ENCODE measurements at regions not wholly inside any gene's neighbourhood (a gene's known extent, or its start where the extent isn't known, plus 50 kb on each side); places are given as distances from the start of the nearest gene placed in this dataset.

GRCh38 chr3:27827041-27827440 lies 104.9 kb upstream of the EOMES start:
- H3K4me1 Mint-ChIP-seq (ENCODE audit: low read depth): peaks cover 9% of the 10 kb centered on the region
- peaks cover 1% of the 10 kb centered on the region for H3K9me3 Mint-ChIP-seq
- DNase-seq (no peak), ATAC-seq (no peak)
- no peak overlapping the region for H3K4me3 Mint-ChIP-seq
- no peaks in the 10 kb centered on the region for H3K36me3 Mint-ChIP-seq (ENCODE audit: insufficient read depth)
- no peaks in the 10 kb centered on the region for H3K27me3 Mint-ChIP-seq (ENCODE audit: low read depth)

GRCh38 chr3:27840807-27841594 lies 118.9 kb upstream of the EOMES start:
- H3K4me3 Mint-ChIP-seq: no peak overlapping the region
- no peaks in the 10 kb centered on the region for H3K9me3 Mint-ChIP-seq
- no peak for DNase-seq
- H3K4me1 Mint-ChIP-seq (ENCODE audit: low read depth): peaks cover 12% of the 10 kb centered on the region
- no peak for ATAC-seq
- H3K36me3 Mint-ChIP-seq (ENCODE audit: insufficient read depth): no peaks in the 10 kb centered on the region
- no peaks in the 10 kb centered on the region for H3K27me3 Mint-ChIP-seq (ENCODE audit: low read depth)

DNA sequence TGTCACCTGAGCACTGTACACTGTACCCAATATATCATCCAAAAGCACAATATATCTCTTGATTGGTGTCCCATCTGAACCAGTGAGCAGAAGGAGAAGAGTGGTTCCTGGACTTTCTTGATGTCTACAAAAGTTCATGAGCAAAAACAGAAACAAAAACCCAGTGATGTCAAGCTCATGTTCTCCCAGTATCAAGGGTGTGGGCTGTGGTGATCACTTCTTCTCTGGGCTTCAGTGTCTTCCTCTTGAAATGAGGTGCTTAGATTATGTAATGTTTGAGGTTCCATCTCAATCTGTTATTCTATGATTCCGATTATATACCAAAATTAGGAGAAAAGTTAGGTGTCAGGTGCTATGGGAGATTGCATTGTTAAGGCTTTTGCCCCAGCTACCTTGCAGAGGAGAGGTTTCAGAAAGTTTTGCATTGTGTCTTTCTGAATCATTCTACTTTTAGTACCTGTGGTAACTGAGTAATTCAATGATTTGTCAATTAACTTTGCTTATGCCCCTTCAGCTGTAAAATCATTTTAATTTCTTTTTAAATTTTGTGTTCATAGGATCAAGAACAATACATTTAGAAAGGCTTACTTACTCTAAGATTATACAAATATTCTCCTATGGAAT lies 122.0 kb upstream of the EOMES start:
- Mint-ChIP-seq H3K36me3 (ENCODE audit: insufficient read depth) (no peaks in the 10 kb centered on the region), H3K27me3 (ENCODE audit: low read depth) (no peaks in the 10 kb centered on the region), H3K4me3 (no peak overlapping the region), H3K4me1 (ENCODE audit: low read depth) (peaks cover 16% of the 10 kb centered on the region), H3K9me3 (no peaks in the 10 kb centered on the region)
- ATAC-seq (peak; percentile 53 to 82), DNase-seq (no peak)

GRCh38 chr3:27847697-27848096 lies 125.6 kb upstream of the EOMES start:
- DNase-seq (no peak), ATAC-seq (no peak)
- Mint-ChIP-seq H3K9me3 (no peaks in the 10 kb centered on the region), H3K27me3 (ENCODE audit: low read depth) (no peaks in the 10 kb centered on the region), H3K4me1 (ENCODE audit: low read depth) (peaks cover 15% of the 10 kb centered on the region), H3K4me3 (no peak overlapping the region), H3K36me3 (ENCODE audit: insufficient read depth) (peaks cover 3% of the 10 kb centered on the region)

- Mint-ChIP-seq H3K9me3 (peaks cover 6% of the 10 kb centered on the region), H3K4me1 (ENCODE audit: low read depth) (peaks cover 11% of the 10 kb centered on the region), H3K36me3 (ENCODE audit: insufficient read depth) (peaks cover 7% of the 10 kb centered on the region), H3K4me3 (no peak overlapping the region), H3K27me3 (ENCODE audit: low read depth) (no peaks in the 10 kb centered on the region)
- DNase-seq: no peak
- ATAC-seq: no peak
Observed at GRCh38 chr3:27848826-27849225, 126.7 kb upstream of the EOMES start.

DNA sequence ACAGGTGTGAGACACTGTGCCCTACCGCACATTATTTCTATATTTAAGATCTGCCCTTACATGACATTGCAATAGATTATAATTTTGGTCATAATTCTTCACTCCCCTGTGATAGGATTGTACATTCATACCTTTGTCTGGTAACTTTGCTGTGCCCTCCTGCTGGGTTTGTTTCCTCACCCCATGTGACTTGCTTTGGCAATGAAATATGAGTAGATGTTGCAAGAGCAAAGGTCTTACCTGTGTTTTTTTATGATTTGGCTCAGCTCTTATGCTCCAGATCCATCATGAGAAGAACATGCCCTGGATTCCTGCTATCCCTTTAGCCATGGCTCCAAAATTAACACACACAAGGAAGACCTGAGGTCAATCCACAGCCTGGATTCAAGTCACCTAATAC lies 137.7 kb upstream of the EOMES start:
- Mint-ChIP-seq H3K27me3 (ENCODE audit: low read depth) (no peaks in the 10 kb centered on the region), H3K36me3 (ENCODE audit: insufficient read depth) (no peaks in the 10 kb centered on the region), H3K4me3 (no peak overlapping the region), H3K9me3 (peaks cover 3% of the 10 kb centered on the region), H3K4me1 (ENCODE audit: low read depth) (peaks cover 42% of the 10 kb centered on the region)
- no peak for DNase-seq
- no peak for ATAC-seq

DNA sequence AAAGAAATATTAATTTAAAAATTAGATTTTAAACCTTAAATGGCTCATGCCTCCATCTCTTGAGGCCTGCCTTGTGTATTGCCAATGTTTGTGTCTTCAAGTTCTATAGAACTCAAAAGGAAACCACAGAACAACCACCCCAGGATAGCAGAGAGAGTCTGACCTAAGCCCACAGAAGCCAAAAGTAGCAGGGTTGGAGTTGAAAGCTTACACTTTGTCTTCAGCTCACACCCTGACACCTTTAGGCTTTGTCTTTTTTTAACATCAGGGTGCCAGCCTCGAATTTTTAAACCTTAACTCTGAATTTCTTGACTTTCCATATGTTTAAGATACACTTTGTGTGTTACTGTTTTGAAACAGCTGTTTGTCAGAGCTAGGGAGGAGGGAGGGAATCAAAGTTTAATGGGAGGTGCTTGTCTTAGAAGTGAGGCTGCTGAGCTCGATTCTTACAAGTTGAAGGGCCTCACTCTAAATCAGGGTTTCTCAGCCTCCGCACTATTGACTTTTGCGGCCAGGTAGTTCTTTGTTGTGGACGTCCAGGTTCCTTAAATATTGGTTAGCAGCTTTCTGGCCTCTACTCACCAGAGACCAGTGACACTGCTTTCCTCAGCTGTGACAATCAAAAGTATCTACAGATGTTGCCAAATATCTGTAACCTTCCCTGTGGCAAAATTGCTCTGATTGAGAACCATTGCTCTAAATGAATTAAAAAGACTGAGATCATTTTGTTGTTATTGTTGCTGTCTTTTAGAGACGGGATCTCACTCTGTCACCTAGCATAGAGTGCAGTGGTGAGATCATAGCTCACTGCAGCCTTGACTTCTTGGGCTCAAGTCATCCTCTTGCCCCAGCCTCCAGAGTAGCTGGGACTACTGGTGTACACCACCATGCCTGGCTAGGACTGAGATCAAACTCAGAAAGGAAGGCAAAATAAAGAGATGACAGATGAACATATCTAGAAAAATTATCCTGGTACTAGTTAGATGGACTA lies 139.2 kb upstream of the EOMES start:
- Mint-ChIP-seq H3K27me3 (ENCODE audit: low read depth) (no peaks in the 10 kb centered on the region), H3K4me3 (peak overlapping the region; percentile 7), H3K9me3 (peaks cover 3% of the 10 kb centered on the region), H3K36me3 (ENCODE audit: insufficient read depth) (no peaks in the 10 kb centered on the region), H3K4me1 (ENCODE audit: low read depth) (peaks cover 42% of the 10 kb centered on the region)
- ATAC-seq: peak; percentile 67 to 78
- DNase-seq: no peak

GRCh38 chr3:27865731-27866130 lies 143.6 kb upstream of the EOMES start:
- H3K9me3 Mint-ChIP-seq: peaks cover 33% of the 10 kb centered on the region
- H3K27me3 Mint-ChIP-seq (ENCODE audit: low read depth): no peaks in the 10 kb centered on the region
- DNase-seq (no peak), ATAC-seq (no peak)
- H3K4me1 Mint-ChIP-seq (ENCODE audit: low read depth): peaks cover 18% of the 10 kb centered on the region
- peaks cover 2% of the 10 kb centered on the region for H3K36me3 Mint-ChIP-seq (ENCODE audit: insufficient read depth)
- no peak overlapping the region for H3K4me3 Mint-ChIP-seq

DNA sequence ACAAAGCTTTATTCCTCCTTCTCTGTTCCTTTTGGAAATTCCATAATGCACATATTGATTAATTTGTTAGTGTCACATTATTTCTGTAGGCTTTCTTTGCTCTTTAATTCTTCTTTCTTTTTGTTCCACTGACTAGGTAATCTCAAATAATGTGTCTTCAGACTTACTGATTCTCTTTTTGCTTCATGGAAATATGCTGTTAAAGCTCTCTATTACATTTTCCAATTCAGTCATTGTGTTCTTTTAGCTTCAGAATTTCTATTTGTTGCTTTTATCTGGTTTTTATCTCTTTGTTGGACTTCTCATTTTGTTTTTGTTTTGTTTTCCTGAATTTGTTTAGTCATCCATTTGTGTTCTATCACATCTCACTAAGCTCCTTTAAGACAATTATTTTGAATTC lies 147.0 kb upstream of the EOMES start:
- DNase-seq (no peak), ATAC-seq (no peak)
- H3K4me1 Mint-ChIP-seq (ENCODE audit: low read depth): no peaks in the 10 kb centered on the region
- H3K36me3 Mint-ChIP-seq (ENCODE audit: insufficient read depth): peaks cover 2% of the 10 kb centered on the region
- no peak overlapping the region for H3K4me3 Mint-ChIP-seq
- H3K9me3 Mint-ChIP-seq: peaks cover 33% of the 10 kb centered on the region
- H3K27me3 Mint-ChIP-seq (ENCODE audit: low read depth): no peaks in the 10 kb centered on the region

DNA sequence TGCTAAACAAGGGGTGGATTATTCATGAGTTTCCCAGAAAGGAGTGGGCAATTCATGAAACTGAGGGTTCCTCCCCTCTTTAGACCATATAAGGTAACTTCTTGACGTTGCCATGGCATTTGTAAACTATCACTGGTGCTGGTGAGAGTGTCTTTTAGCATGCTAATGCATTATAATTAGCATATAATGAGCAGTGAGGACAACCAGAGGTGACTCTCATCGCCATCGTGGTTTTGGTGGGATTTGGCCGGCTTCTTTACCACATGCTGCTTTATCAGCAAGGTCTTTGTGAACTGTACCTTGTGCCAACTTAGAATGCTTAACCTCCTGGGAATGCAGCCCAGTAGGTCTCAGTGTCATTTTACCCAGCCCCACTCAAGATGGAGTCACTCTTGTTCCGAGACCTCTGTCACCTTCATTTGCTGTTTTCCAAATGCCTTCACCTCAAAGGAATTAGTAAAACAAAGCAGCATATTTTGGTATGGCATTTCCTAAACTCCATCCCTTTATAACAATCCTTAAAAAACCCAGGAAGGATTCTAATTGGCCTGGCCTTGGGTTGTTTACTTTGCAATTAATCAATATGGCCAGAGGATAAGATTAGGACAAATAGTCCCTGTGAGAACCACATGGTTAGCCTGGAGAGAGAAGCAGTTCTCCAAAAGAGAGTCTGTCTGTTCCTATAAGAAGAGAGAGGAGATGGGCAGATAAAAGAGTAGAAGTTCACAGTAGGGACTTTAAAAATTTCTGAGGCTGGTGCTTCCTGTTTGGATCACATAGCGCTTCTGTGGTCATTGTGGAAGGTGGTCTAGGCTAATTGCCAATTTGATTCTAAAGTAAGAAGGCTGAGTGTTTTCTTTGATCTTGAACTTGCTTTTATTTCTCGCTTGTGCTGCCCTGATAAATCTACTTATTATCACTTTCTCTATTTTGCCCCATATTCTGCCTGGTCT lies 155.2 kb upstream of the EOMES start:
- Mint-ChIP-seq H3K4me1 (ENCODE audit: low read depth) (peaks cover 54% of the 10 kb centered on the region), H3K27me3 (ENCODE audit: low read depth) (no peaks in the 10 kb centered on the region), H3K9me3 (no peaks in the 10 kb centered on the region), H3K36me3 (ENCODE audit: insufficient read depth) (no peaks in the 10 kb centered on the region), H3K4me3 (no peak overlapping the region)
- ATAC-seq: no peak
- no peak for DNase-seq

- H3K4me3 Mint-ChIP-seq: no peak overlapping the region
- H3K27me3 Mint-ChIP-seq (ENCODE audit: low read depth): no peaks in the 10 kb centered on the region
- H3K9me3 Mint-ChIP-seq: no peaks in the 10 kb centered on the region
- DNase-seq (no peak), ATAC-seq (peak; percentile 23 to 26)
- peaks cover 57% of the 10 kb centered on the region for H3K4me1 Mint-ChIP-seq (ENCODE audit: low read depth)
- H3K36me3 Mint-ChIP-seq (ENCODE audit: insufficient read depth): no peaks in the 10 kb centered on the region
Observed at GRCh38 chr3:27878014-27878383, 155.9 kb upstream of the EOMES start.

- peak overlapping the region; percentile 80 for H3K4me3 Mint-ChIP-seq
- H3K4me1 Mint-ChIP-seq (ENCODE audit: low read depth): peaks cover 56% of the 10 kb centered on the region
- ATAC-seq: peak; percentile 61 to 64
- H3K27me3 Mint-ChIP-seq (ENCODE audit: low read depth): no peaks in the 10 kb centered on the region
- H3K36me3 Mint-ChIP-seq (ENCODE audit: insufficient read depth): no peaks in the 10 kb centered on the region
- no peaks in the 10 kb centered on the region for H3K9me3 Mint-ChIP-seq
- DNase-seq: peak; percentile 27
Observed at GRCh38 chr3:27880969-27881892, 159.1 kb upstream of the EOMES start.

- ATAC-seq: no peak
- no peaks in the 10 kb centered on the region for H3K9me3 Mint-ChIP-seq
- H3K36me3 Mint-ChIP-seq (ENCODE audit: insufficient read depth): no peaks in the 10 kb centered on the region
- H3K4me1 Mint-ChIP-seq (ENCODE audit: low read depth): peaks cover 41% of the 10 kb centered on the region
- DNase-seq: no peak
- H3K27me3 Mint-ChIP-seq (ENCODE audit: low read depth): no peaks in the 10 kb centered on the region
- H3K4me3 Mint-ChIP-seq: no peak overlapping the region
Observed at GRCh38 chr3:27883266-27883665, 161.1 kb upstream of the EOMES start.

All from activated T-cell treated with anti-CD3 and anti-CD28 coated beads, Interleukin-2, amount 50 U/mL, for 4 hours (primary cell).